H9 (cell line): ENCODE measurements at regions not wholly inside any gene's neighbourhood (a gene's known extent, or its start where the extent isn't known, plus 50 kb on each side); places are given as distances from the start of the nearest gene placed in this dataset.

ENCODE experiments used
- DNase-seq: peaks from one replicate; pipeline ENCODE4 v3.0.0-alpha.2; 2017
- H2AFZ ChIP-seq: one replicate; pipeline ENCODE4 v1.6.1; 2013; ENCODE audit warnings: mild to moderate bottlenecking, low read length, control low read depth, moderate library complexity
- H2AK5ac ChIP-seq: 2 replicates; pipeline ENCODE4 v1.6.1; 2013; ENCODE audit warnings: low read length, control low read depth, mixed read lengths; ENCODE audit not compliant: insufficient read length
- H2BK120ac ChIP-seq: one replicate; pipeline ENCODE4 v1.6.1; 2013; ENCODE audit warnings: low read depth, mild to moderate bottlenecking, low read length, control low read depth, inconsistent platforms; ENCODE audit not compliant: poor library complexity, severe bottlenecking
- H2BK12ac ChIP-seq: 2 replicates; pipeline ENCODE4 v1.6.1; 2013; ENCODE audit warnings: low read length, control low read depth, mixed read lengths, low read depth; ENCODE audit not compliant: insufficient read length
- H2BK15ac ChIP-seq: 2 replicates; pipeline ENCODE4 v1.6.1; 2013; ENCODE audit warnings: low read depth, low read length, control low read depth
- H2BK20ac ChIP-seq: one replicate; pipeline ENCODE4 v1.6.1; 2013; ENCODE audit warnings: low read depth, mild to moderate bottlenecking, low read length, control low read depth, inconsistent platforms; ENCODE audit not compliant: poor library complexity, severe bottlenecking
- H2BK5ac ChIP-seq: 2 replicates; pipeline ENCODE4 v1.6.1; 2013; ENCODE audit warnings: low read length, control low read depth, mixed read lengths; ENCODE audit not compliant: insufficient read length
- H3K14ac ChIP-seq: 2 replicates; pipeline ENCODE4 v1.6.1; 2013; ENCODE audit warnings: low read length, control low read depth; ENCODE audit not compliant: insufficient read depth
- H3K18ac ChIP-seq: 2 replicates; pipeline ENCODE4 v1.6.1; 2013; ENCODE audit warnings: low read depth, mild to moderate bottlenecking, mixed read lengths, low read length, control low read depth; ENCODE audit not compliant: insufficient read length
- H3K23ac ChIP-seq: 2 replicates; pipeline ENCODE4 v1.6.1; 2013; ENCODE audit warnings: low read length, control low read depth, mixed read lengths, low read depth; ENCODE audit not compliant: insufficient read length
- H3K23me2 ChIP-seq: 2 replicates; pipeline ENCODE4 v1.6.1; 2013; ENCODE audit warnings: low read depth, mild to moderate bottlenecking, mixed read lengths, low read length, control low read depth; ENCODE audit not compliant: insufficient read length, poor library complexity, severe bottlenecking
- H3K27ac ChIP-seq: 2 replicates; pipeline ENCODE4 v1.5.1; 2013; ENCODE audit warnings: low read length, control low read depth, mixed read lengths, low read depth; ENCODE audit not compliant: insufficient read length
- H3K27me3 ChIP-seq: 2 replicates; pipeline ENCODE4 v1.6.1; 2013; ENCODE audit warnings: low read length, control low read depth, inconsistent platforms; ENCODE audit not compliant: insufficient read depth
- H3K4ac ChIP-seq: 2 replicates; pipeline ENCODE4 v1.6.1; 2013; ENCODE audit warnings: low read depth, mild to moderate bottlenecking, control low read depth, inconsistent platforms, low read length, moderate library complexity
- H3K4me1 ChIP-seq: 2 replicates; pipeline ENCODE4 v1.6.1; 2013; ENCODE audit warnings: low read length, control low read depth, inconsistent platforms; ENCODE audit not compliant: insufficient read depth
- H3K4me2 ChIP-seq: 2 replicates; pipeline ENCODE4 v1.6.1; 2013; ENCODE audit warnings: low read length, control low read depth, mixed read lengths; ENCODE audit not compliant: insufficient read length, insufficient read depth
- H3K56ac ChIP-seq: 2 replicates; pipeline ENCODE4 v1.6.1; 2013; ENCODE audit warnings: low read depth, mild to moderate bottlenecking, mixed read lengths, low read length, control low read depth; ENCODE audit not compliant: insufficient read length
- H3K79me1 ChIP-seq: 2 replicates; pipeline ENCODE4 v1.6.1; 2013; ENCODE audit warnings: low read depth, mild to moderate bottlenecking, moderate library complexity, low read length, control low read depth, inconsistent platforms; ENCODE audit not compliant: insufficient read depth, poor library complexity, severe bottlenecking
- H3K79me2 ChIP-seq: 2 replicates; pipeline ENCODE4 v1.6.1; 2013; ENCODE audit warnings: low read length, control low read depth, inconsistent platforms; ENCODE audit not compliant: insufficient read depth
- H3K9ac ChIP-seq: 2 replicates; pipeline ENCODE4 v1.6.1; 2013; ENCODE audit warnings: low read length, control low read depth, mixed read lengths; ENCODE audit not compliant: insufficient read length; ENCODE audit errors: extremely low read depth
- H3K9me3 ChIP-seq: one replicate; pipeline ENCODE4 v1.6.1; 2013; ENCODE audit warnings: low read depth, low read length, inconsistent platforms; ENCODE audit not compliant: control insufficient read depth
- H3T11ph ChIP-seq: one replicate; pipeline ENCODE4 v1.6.1; 2013; ENCODE audit warnings: mild to moderate bottlenecking, low read length, control low read depth, inconsistent platforms
- H4K20me1 ChIP-seq: one replicate; pipeline ENCODE4 v1.6.1; 2013; ENCODE audit not compliant: control insufficient read depth, insufficient read length, insufficient read depth
- H4K5ac ChIP-seq: 2 replicates; pipeline ENCODE4 v1.6.1; 2013; ENCODE audit warnings: low read depth, mild to moderate bottlenecking, mixed read lengths, low read length, control low read depth; ENCODE audit not compliant: insufficient read length
- H4K8ac ChIP-seq: replicated peaks from 2 replicates; pipeline ENCODE4 v1.6.1; 2013; ENCODE audit warnings: low read length, control low read depth, mixed read lengths, low read depth; ENCODE audit not compliant: insufficient read length
- H4K91ac ChIP-seq: 2 replicates; pipeline ENCODE4 v1.6.1; 2013; ENCODE audit warnings: low read depth, mild to moderate bottlenecking, moderate library complexity, mixed read lengths, low read length, control low read depth; ENCODE audit not compliant: insufficient read length
- H3K27ac Mint-ChIP-seq, 3 experiments: 2 replicates in 2 of 3; 3 replicates in 1 of 3; pipeline ENCODE4 v1.8.0; 2020 to 2021; ENCODE audit warnings: mixed read lengths in 3 of 3, mild to moderate bottlenecking in 1 of 3, moderate library complexity in 1 of 3
- H3K27me3 Mint-ChIP-seq: 2 replicates; pipeline ENCODE4 v1.8.0; 2021; ENCODE audit warnings: low read depth, mild to moderate bottlenecking, moderate library complexity, mixed read lengths
- H3K36me3 Mint-ChIP-seq, 3 experiments: 2 replicates in 2 of 3; 3 replicates in 1 of 3; pipeline ENCODE4 v1.8.0; 2020 to 2021; ENCODE audit warnings: low read depth in 3 of 3, mixed read lengths in 3 of 3; ENCODE audit not compliant: insufficient read depth in 1 of 3
- H3K4me1 Mint-ChIP-seq, 2 experiments: 2 replicates each; pipeline ENCODE4 v1.8.0; 2020; ENCODE audit warnings: mixed read lengths in 2 of 2
- H3K4me3 Mint-ChIP-seq, 2 experiments: 2 replicates in 1 of 2; 3 replicates in 1 of 2; pipeline ENCODE4 v1.8.0; 2020 to 2021; ENCODE audit warnings: mild to moderate bottlenecking in 2 of 2, mixed read lengths in 2 of 2, moderate library complexity in 1 of 2
- H3K9me3 Mint-ChIP-seq, 2 experiments: 2 replicates in 1 of 2; 3 replicates in 1 of 2; pipeline ENCODE4 v1.8.0; 2020; ENCODE audit warnings: mild to moderate bottlenecking in 2 of 2, mixed read lengths in 2 of 2, moderate library complexity in 1 of 2
- whole genome bisulfite sequencing: extraction: QIAGEN DNeasy Blood & Tissue Kit; methylation state at CpG from one replicate; pipeline ENCODE4 v1.1.7; 2013; ENCODE audit warnings: missing lambda C conversion rate, low lambda C conversion rate, mixed read lengths; ENCODE audit not compliant: insufficient read length; ENCODE audit errors: extremely low coverage; 5-methylcytosine and 5-hydroxymethylcytosine counted together
- TF ChIP-seq, protein P1 (sequence below): fragments of 200-600 bp; sonication (generic); conservative IDR thresholded peaks from 3 replicates; pipeline ENCODE4 v1.8.0; 2021; ENCODE audit warnings: antibody characterized with exemption, mild to moderate bottlenecking

DNA sequence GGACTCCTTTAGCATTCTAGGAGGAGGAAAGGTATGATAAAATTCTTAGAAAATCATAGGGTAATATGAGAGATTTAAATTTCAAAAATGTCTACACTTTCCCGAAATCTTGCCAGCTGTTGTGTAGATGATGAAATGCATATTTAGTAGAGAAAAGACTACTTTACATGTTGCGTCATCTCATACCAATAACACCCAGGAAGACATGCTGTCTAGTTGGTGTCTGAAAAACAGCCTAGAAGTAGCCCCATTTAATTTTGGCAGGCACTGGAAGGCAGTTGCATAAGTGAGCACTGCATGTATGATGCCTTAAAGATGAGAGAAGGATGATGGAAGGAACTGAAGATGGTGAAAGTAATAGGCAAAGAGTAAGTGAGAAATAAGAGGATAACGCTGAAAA lies 310.5 kb upstream of the TPM1 start:
- WGBS: no CpG with 5 or more reads among the region's 3 CpGs
- H3K23ac ChIP-seq: no peak overlapping the region
- Mint-ChIP-seq H3K9me3 (peaks cover 8 to 14% of the 10 kb centered on the region in 2 experiments), H3K4me1 (peaks cover 13% of the 10 kb centered on the region in 2 experiments), H3K27ac (no peak overlapping the region; a peak in 1 of 7 replicates), H3K27me3 (no peaks in the 10 kb centered on the region), H3K4me3 (no peak overlapping the region), H3K36me3 (peaks cover 11 to 20% (median 13%) of the 10 kb centered on the region in 3 experiments)
- H3K79me1 ChIP-seq: no peaks in the 10 kb centered on the region
- H2BK15ac ChIP-seq: no peak overlapping the region
- 0 out of 2 replicates have a peak, but pooled peaks cover 3% of the 10 kb centered on the region for H3K4me1 ChIP-seq
- H4K5ac ChIP-seq: no peak overlapping the region
- no peak overlapping the region for H3K18ac ChIP-seq
- H3K23me2 ChIP-seq: no peaks in the 10 kb centered on the region
- H3K14ac ChIP-seq: no peak overlapping the region
- H3K27me3 ChIP-seq: no peaks in the 10 kb centered on the region
- H4K20me1 ChIP-seq: no peaks in the 10 kb centered on the region
- no peak overlapping the region for H4K8ac ChIP-seq
- DNase-seq: no peak
- no peak overlapping the region for H3K56ac ChIP-seq
- no peak overlapping the region for H2AFZ ChIP-seq
- no peak overlapping the region for H2BK5ac ChIP-seq
- H3K4me2 ChIP-seq: no peak overlapping the region
- H3K9ac ChIP-seq: no peak overlapping the region
- H3K79me2 ChIP-seq: no peaks in the 10 kb centered on the region
- no peak overlapping the region for H2BK120ac ChIP-seq
- H3K9me3 ChIP-seq: no peaks in the 10 kb centered on the region
- TF ChIP-seq, protein P1, sequence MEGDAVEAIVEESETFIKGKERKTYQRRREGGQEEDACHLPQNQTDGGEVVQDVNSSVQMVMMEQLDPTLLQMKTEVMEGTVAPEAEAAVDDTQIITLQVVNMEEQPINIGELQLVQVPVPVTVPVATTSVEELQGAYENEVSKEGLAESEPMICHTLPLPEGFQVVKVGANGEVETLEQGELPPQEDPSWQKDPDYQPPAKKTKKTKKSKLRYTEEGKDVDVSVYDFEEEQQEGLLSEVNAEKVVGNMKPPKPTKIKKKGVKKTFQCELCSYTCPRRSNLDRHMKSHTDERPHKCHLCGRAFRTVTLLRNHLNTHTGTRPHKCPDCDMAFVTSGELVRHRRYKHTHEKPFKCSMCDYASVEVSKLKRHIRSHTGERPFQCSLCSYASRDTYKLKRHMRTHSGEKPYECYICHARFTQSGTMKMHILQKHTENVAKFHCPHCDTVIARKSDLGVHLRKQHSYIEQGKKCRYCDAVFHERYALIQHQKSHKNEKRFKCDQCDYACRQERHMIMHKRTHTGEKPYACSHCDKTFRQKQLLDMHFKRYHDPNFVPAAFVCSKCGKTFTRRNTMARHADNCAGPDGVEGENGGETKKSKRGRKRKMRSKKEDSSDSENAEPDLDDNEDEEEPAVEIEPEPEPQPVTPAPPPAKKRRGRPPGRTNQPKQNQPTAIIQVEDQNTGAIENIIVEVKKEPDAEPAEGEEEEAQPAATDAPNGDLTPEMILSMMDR: no peak
- H4K91ac ChIP-seq: no peak overlapping the region
- H3T11ph ChIP-seq: no peak overlapping the region
- H3K27ac ChIP-seq: no peak overlapping the region
- no peak overlapping the region for H2BK12ac ChIP-seq
- no peak overlapping the region for H2AK5ac ChIP-seq
- H2BK20ac ChIP-seq: no peak overlapping the region
- no peak overlapping the region for H3K4ac ChIP-seq
